Gastroesophageal sphincter (tissue), 4 donors: ENCODE measurements at regions not wholly inside any gene's neighbourhood (a gene's known extent, or its start where the extent isn't known, plus 50 kb on each side); places are given as distances from the start of the nearest gene placed in this dataset.

ENCODE experiments used
- ATAC-seq: fragments of 150-250 bp; one replicate; pipeline ENCODE4 v1.9.1; 2016; ENCODE audit warnings: mild to moderate bottlenecking, moderate library complexity
- H3K27ac ChIP-seq, 4 donors: fragments of 200-600 bp; sonication (generic) in 3 of 4; 1 replicate in 3 of 4; 2 replicates in 1 of 4; pipeline ENCODE4 v1.5.1; 2016 to 2019
- H3K27me3 ChIP-seq: fragments of 200-600 bp; sonication (generic); one replicate; pipeline ENCODE4 v1.5.1; 2019
- H3K36me3 ChIP-seq, 2 donors: fragments of 200-600 bp; sonication (generic); one replicate each; pipeline ENCODE4 v1.5.1; 2019; ENCODE audit warnings: control low read depth in 1 of 2
- H3K4me1 ChIP-seq, 3 donors: fragments of 200-600 bp; sonication (generic); 1 replicate in 2 of 3; 2 replicates in 1 of 3; pipeline ENCODE4 v1.5.1; 2016 to 2019; ENCODE audit warnings: control low read depth in 2 of 3
- H3K4me3 ChIP-seq, 2 donors: fragments of 200-600 bp; sonication (generic); one replicate each; pipeline ENCODE4 v1.5.1; 2019; ENCODE audit warnings: mild to moderate bottlenecking in 1 of 2, moderate library complexity in 1 of 2
- H3K9me3 ChIP-seq, 3 donors: fragments of 200-600 bp; sonication (generic); one replicate each; pipeline ENCODE4 v1.5.1; 2017 to 2019; ENCODE audit warnings: control low read depth in 2 of 3
- EP300 ChIP-seq: sonication (generic); formaldehyde crosslinking; IDR thresholded peaks from one replicate; pipeline ENCODE4 v1.6.1; 2017; ENCODE audit warnings: antibody characterized with exemption, mild to moderate bottlenecking
- POLR2A ChIP-seq, 2 donors: fragments of 450-650 bp; IDR thresholded peaks; one replicate each; pipeline ENCODE4 v1.6.1; 2017; ENCODE audit warnings: antibody characterized with exemption in 2 of 2, mild to moderate bottlenecking in 2 of 2, moderate library complexity in 1 of 2
- POLR2AphosphoS5 ChIP-seq: sonication (generic); formaldehyde crosslinking; IDR thresholded peaks from one replicate; pipeline ENCODE4 v1.6.1; 2017; ENCODE audit warnings: antibody characterized with exemption
- WGBS, 2 donors: methylation state at CpG; one replicate each; pipeline ENCODE4 v1.1.5; 2018; ENCODE audit warnings: low coverage in 1 of 2; 5-methylcytosine and 5-hydroxymethylcytosine counted together
- TF ChIP-seq, protein P1 (sequence below), 4 experiments: fragments of 200-600 bp in 2 of 4; fragments of 450-650 bp in 2 of 4; sonication (generic) in 1 of 4; IDR thresholded peaks; one replicate each; pipeline ENCODE4 v1.5.1; 2017 to 2019; ENCODE audit warnings: antibody characterized with exemption in 4 of 4, mild to moderate bottlenecking in 2 of 4, moderate library complexity in 2 of 4

DNA sequence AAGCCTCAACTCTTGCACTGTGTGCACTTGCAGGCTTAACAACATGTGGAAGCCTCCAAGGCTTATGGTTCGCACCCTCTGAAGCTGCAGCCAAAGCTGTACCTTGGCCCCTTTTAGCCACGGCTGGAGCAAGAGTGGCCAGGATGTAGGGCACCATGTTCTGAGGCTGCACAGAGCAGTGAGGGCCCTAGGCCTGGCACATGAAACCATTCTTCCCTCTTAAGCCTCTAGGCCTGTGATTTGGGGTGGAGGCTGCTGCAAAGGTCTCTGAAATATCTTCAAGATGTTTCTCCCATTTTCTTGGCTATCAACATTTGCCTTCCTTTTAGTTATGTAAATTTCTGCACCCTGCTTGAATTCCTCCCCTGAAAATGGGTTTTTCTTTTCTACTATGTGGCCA, 161.9 kb upstream of the SPATS2L start:
- Histone ChIP-seq H3K4me1 (no peaks in the 10 kb centered on the region), H3K9me3 (peaks cover 0 to 9% (median 0%) of the 10 kb centered on the region in 3 donors), H3K36me3 (no peaks in the 10 kb centered on the region), H3K27me3 (no peaks in the 10 kb centered on the region), H3K4me3 (no peak overlapping the region), H3K27ac (no peak overlapping the region)
- TF ChIP-seq POLR2AphosphoS5 = no peak
- no peak for TF ChIP-seq EP300
- TF ChIP-seq POLR2A (IDR thresholded peaks at IDR 0.05) = no peak
- 88 to 100% methylated on average over 1 to 2 of the region's 2 CpGs for WGBS, 2 donors
- ATAC-seq = no peak

DNA sequence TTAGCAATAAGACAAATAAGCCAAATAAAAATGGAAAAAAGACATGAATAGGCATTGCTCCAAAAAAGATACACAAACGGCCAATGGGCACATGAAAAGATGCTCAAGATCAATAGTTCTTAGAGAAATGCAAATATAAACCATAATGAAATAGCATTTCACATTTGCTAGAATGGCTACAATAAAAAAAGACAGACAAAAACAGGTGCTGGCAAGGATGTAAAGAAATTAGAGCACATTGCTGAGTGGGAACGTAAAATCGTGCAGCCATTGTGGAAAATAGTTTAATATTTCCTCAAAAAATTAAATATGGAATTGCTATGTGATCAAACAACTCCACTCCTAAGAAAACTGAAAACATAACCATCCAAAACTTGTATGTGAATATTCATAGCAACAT, 160.0 kb upstream of the SPATS2L start:
- no peaks in the 10 kb centered on the region for H3K36me3 ChIP-seq
- no peaks in the 10 kb centered on the region for H3K4me1 ChIP-seq
- TF ChIP-seq POLR2AphosphoS5 (no peak), POLR2A (IDR thresholded peaks at IDR 0.05) (no peak), EP300 (no peak)
- TF ChIP-seq, protein P1, sequence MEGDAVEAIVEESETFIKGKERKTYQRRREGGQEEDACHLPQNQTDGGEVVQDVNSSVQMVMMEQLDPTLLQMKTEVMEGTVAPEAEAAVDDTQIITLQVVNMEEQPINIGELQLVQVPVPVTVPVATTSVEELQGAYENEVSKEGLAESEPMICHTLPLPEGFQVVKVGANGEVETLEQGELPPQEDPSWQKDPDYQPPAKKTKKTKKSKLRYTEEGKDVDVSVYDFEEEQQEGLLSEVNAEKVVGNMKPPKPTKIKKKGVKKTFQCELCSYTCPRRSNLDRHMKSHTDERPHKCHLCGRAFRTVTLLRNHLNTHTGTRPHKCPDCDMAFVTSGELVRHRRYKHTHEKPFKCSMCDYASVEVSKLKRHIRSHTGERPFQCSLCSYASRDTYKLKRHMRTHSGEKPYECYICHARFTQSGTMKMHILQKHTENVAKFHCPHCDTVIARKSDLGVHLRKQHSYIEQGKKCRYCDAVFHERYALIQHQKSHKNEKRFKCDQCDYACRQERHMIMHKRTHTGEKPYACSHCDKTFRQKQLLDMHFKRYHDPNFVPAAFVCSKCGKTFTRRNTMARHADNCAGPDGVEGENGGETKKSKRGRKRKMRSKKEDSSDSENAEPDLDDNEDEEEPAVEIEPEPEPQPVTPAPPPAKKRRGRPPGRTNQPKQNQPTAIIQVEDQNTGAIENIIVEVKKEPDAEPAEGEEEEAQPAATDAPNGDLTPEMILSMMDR (IDR thresholded peaks at IDR 0.05) = no peak
- WGBS, 2 donors = 81 to 89% methylated on average over 3 of the region's 3 CpGs
- H3K27me3 ChIP-seq = no peaks in the 10 kb centered on the region
- H3K9me3 ChIP-seq = peaks cover 0 to 17% (median 0%) of the 10 kb centered on the region in 3 donors
- no peak overlapping the region for H3K27ac ChIP-seq
- no peak overlapping the region for H3K4me3 ChIP-seq
- ATAC-seq = no peak

DNA sequence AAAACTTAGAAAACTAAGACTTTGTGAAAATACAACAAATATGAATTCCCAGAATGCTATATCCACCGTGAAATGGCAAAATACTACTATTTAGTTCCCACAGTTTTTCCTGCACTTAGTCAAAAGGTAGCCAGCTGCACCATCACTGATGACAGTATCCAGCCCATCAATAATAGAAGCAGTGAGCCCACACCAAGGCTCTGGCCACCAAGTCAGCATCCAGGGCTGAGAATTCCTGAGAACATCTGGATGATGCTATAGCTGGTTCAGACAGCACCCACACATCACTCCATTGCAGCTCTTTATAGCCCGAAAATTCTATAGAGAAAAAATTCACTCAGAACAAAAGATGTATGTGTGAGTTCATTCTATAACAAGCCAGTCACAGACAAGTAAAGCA, 159.1 kb upstream of the SPATS2L start:
- no peaks in the 10 kb centered on the region for H3K36me3 ChIP-seq

DNA sequence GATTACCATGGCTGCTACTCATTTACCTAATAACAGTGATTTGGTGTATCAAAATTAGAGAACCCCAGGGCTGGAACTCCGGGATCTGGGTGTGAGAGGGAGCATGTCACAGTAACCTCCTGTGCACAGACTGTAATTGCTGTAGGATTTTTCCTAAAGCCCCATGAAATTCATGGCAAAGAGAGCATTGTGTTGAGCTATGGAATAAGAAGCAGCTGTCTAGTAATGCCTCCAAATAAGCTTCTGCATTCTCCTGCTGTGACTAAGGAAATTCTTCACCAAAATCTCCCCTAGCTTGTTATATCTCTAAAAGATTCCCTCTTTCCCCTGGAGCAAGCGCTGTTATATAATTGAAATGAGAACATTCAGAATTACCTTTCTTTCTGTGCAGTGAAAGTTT, 158.1 kb upstream of the SPATS2L start:
- 75 to 90% methylated on average over 1 to 2 of the region's 2 CpGs for WGBS, 2 donors
- no peaks in the 10 kb centered on the region for H3K27me3 ChIP-seq
- H3K4me1 ChIP-seq = no peaks in the 10 kb centered on the region
- ATAC-seq = no peak
- peaks cover 0 to 17% (median 0%) of the 10 kb centered on the region in 3 donors for H3K9me3 ChIP-seq
- no peak overlapping the region for H3K27ac ChIP-seq
- H3K4me3 ChIP-seq = no peak overlapping the region
- no peaks in the 10 kb centered on the region for H3K36me3 ChIP-seq
- TF ChIP-seq POLR2AphosphoS5 (no peak), POLR2A (IDR thresholded peaks at IDR 0.05) (no peak), EP300 (no peak)
- TF ChIP-seq, protein P1 (IDR thresholded peaks at IDR 0.05) = no peak

More for the DNA sequence above, 159.1 kb upstream of the SPATS2L start:
- H3K9me3 ChIP-seq = peaks cover 0 to 17% (median 0%) of the 10 kb centered on the region in 3 donors
- H3K4me3 ChIP-seq = no peak overlapping the region
- H3K27me3 ChIP-seq = no peaks in the 10 kb centered on the region
- no peaks in the 10 kb centered on the region for H3K4me1 ChIP-seq
- no peak for TF ChIP-seq EP300
- TF ChIP-seq POLR2A (IDR thresholded peaks at IDR 0.05) = no peak
- no peak for TF ChIP-seq POLR2AphosphoS5
- TF ChIP-seq, protein P1 (IDR thresholded peaks at IDR 0.05) = no peak
- H3K27ac ChIP-seq = no peak overlapping the region
- ATAC-seq = no peak
- 68 to 79% methylated on average over 2 of the region's 2 CpGs for WGBS, 2 donors

DNA sequence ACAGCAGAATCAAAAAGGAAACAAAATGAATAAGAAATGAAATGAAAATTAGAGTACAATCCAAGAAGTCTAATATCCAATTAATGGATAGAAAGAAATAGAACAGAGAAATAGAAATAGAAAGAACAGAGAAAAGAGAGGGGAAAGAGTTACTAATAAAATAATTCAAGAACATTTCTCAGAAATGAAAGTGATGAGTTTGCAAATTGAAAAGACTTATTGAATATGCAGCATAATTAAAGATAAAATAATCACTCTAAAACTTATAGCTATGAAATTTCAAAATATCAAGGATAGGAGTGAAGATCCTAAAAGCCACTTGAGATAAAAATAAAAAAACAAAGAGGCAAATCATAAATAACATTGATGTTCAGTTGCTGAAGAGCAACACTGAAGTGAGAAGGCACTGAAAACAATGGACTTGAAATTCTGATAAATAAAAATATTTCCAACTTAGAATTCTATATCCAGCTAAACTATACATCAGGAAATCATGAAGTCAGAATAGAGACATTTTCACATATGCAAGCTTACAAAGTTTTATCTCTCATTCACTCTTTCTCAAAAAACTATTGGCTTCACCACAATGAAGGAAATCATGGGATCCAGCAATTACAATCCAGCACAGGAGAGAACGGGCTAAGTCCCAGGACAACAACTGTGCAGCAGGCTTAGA, 155.9 kb upstream of the SPATS2L start:
- no peak overlapping the region for H3K27ac ChIP-seq
- no peak overlapping the region for H3K4me3 ChIP-seq
- 83 to 100% methylated on average over 1 of the region's 1 CpG for WGBS, 2 donors
- no peak for TF ChIP-seq EP300
- TF ChIP-seq, protein P1 (IDR thresholded peaks at IDR 0.05) = no peak
- no peak for TF ChIP-seq POLR2AphosphoS5
- no peak for TF ChIP-seq POLR2A (IDR thresholded peaks at IDR 0.05)
- peaks cover 0 to 8% (median 0%) of the 10 kb centered on the region in 3 donors for H3K9me3 ChIP-seq
- no peaks in the 10 kb centered on the region for H3K36me3 ChIP-seq
- H3K4me1 ChIP-seq = no peaks in the 10 kb centered on the region
- no peak for ATAC-seq
- H3K27me3 ChIP-seq = no peaks in the 10 kb centered on the region
